NCI-H1930 (cell line): ENCODE measurements at regions not wholly inside any gene's neighbourhood (a gene's known extent, or its start where the extent isn't known, plus 50 kb on each side); places are given as distances from the start of the nearest gene placed in this dataset.
A peak's percentile ranks its signal among the peaks of the same experiment; 100 is the strongest.
"Not testable (repeated sequence)": the region's sequence is repeated elsewhere in the genome, so short reads cannot be mapped to it uniquely, and the experiment has no call there.

Experiments used
- DNase-seq, 2 experiments: peaks; one replicate each; lab custom pipeline; 2025; lab: John Stamatoyannopoulos, UW

DNA sequence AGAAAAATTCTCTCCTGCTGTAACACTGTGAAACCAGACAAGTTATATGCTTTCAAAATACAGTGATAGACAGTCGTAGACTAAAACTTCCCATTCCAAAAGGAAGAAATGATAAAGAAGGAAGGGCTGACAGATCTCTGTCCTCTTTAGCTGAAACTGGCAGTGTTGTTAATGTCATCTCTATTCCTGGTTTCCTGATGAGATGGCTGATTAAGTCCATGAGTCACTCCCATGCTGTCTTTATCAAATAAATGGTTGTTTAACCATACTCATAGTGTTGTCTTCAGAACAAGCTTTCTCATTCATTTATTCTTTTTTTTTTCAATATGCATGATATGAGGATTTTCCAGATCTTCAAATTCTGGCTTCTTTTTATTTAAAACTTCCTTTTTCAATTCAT lies 952.2 kb upstream of the WWC1 start:
- DNase-seq: no peak

DNA sequence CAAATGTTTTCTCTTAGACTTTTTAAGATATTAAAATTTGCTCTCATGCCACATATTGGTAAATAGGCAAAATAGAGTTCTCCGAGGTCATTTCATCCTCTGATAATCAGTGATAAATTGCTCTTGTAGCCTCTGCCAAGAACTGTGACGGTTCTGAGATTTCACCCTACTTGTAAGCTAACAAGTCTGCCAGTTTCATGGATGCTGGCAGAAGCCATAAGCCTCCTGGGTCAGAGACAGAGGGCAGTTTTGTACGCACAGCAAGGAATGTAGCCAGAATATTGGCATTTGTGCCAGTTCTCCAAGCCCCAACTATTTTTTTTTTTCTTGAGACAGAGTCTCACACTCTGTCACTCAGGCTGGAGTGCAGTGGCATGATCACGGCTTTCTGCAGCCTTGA lies 945.0 kb upstream of the WWC1 start:
- no peak for DNase-seq

DNA sequence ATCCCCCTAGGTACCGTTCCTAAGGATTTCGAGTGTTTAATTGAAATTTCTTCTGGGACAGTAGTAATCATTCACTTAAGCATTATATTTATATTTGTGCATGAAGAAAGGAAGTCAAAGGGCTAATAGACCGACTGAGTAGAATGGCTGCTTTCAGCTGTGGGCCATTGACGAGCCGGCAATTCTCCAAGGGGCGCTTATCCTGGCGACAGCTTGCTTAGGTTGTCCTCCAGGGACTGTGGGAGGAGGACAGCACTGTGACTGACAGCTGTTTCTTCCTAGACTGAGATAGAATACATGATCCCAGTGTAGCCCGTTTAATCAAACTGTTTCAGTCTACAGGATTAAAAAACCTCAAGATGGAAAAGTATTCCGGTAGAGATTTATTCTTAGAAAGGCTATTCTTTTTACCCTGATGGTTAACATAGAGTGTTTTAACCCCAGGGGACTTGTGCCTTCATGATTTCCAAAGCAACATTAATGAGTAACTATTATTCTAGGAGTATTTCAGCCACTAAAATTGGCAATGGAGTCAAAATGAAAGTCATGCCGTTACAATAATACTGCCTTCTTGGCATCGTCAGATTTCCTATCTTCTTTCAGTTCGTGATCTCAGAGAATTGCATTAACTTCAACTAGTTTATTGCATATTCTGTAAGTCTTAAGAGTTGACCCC lies 943.1 kb upstream of the WWC1 start:
- peak; percentile 55 to 66 for DNase-seq

DNA sequence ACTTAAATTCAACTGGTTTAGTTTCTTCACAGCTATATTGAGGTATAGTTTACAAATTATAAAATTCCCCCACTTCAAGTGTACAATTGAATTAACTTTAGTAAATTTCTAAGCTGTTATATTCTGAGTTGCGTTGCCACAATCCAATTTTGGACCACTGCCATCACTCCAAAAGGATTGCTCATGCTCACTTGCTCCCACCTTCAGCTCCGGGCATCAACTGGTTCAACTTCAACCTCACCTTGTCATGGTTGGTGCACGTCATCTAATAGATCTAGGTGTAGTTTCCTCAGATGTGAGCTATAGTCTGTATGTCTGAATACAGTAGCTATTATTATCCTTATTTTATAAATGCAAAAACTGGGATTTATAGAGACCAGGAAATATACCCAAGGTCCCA lies 942.5 kb upstream of the WWC1 start:
- no peak for DNase-seq

GRCh38 chr5:167351316-167351715 lies 940.1 kb upstream of the WWC1 start:
- no peak for DNase-seq

GRCh38 chr5:167352801-167353200 lies 938.6 kb upstream of the WWC1 start:
- no peak for DNase-seq

GRCh38 chr5:167355346-167355745 lies 936.1 kb upstream of the WWC1 start:
- peak; percentile 3 to 15 for DNase-seq

GRCh38 chr5:167356374-167356773 lies 935.1 kb upstream of the WWC1 start:
- DNase-seq: no peak

- no peak for DNase-seq
These were observed 932.5 kb upstream of the WWC1 start for GRCh38 chr5:167358868-167359492.

DNA sequence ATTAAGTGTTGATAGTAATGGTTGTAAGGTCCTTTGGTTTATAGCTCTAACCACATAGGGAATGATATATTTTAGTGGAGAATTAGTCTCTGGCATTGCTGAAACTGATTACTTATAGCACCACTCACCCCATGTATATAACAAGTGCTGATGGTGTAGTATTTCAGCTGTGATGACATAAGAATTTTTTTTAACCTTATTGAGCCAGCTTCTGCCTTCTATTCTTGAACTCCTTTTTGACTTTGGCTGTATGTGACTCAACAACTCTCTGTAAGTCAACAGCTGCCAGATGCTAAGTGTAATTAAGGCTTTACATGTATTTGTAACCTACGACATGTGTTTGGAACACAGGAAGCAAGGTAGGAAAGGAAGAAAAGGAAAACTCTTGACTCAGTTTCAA lies 929.6 kb upstream of the WWC1 start:
- no peak for DNase-seq

DNA sequence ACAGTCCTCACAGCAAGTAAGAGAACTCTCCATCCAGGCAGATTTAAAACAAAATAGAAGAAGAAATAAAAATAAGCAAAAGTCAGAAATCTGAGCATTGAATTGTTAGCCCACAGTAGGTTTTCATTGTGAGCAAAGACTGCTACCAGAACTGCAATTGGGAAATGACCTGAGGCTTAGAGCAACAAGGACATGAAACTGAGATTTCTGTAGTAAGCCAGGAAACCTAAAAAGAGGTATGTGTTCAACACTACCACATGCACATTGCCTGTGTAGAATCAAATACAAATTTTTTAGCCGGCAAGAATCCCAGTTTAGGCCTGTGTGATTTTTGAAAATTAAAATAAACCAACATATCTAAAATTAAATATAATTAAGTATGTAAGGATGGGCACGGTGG lies 928.4 kb upstream of the WWC1 start:
- DNase-seq: no peak

DNA sequence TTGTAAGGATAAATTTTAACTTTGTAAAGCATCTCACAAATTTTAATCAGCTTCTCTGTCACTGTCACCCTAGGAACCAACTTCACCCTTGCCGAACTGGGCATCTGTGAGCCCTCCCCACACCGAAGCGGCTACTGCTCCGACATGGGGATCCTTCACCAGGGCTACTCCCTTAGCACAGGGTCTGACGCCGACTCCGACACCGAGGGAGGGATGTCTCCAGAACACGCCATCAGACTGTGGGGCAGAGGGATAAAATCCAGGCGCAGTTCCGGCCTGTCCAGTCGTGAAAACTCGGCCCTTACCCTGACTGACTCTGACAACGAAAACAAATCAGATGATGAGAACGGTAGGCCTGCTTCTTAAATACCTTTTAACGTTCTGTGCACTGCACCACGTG lies 916.3 kb upstream of the WWC1 start:
- DNase-seq: no peak

- DNase-seq: no peak
These were observed 912.3 kb upstream of the WWC1 start for GRCh38 chr5:167378894-167379723.

- DNase-seq: no peak
These were observed 910.0 kb upstream of the WWC1 start for GRCh38 chr5:167381457-167381856.

- DNase-seq: no peak
These were observed 901.9 kb upstream of the WWC1 start for GRCh38 chr5:167389537-167389936.

DNA sequence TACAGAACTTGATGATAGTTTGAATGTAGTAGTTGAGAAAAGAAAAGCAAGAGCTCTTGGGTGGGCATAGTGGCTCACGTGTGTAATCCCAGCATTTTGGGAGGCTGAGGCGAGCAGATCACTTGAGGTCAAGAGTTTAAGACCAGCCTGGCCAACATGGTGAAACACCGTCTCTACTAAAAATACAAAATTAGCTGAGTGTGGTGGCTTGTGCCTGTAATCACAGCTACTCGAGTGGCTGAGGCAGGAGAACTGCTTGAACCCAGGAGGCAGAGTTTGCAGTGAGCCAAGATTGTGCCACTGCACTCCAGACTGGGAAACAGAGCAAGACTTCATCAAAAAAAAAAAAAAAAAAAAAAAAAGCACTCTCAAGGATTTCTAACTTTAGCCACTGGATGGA lies 900.2 kb upstream of the WWC1 start:
- not testable (repeated sequence) for DNase-seq

DNA sequence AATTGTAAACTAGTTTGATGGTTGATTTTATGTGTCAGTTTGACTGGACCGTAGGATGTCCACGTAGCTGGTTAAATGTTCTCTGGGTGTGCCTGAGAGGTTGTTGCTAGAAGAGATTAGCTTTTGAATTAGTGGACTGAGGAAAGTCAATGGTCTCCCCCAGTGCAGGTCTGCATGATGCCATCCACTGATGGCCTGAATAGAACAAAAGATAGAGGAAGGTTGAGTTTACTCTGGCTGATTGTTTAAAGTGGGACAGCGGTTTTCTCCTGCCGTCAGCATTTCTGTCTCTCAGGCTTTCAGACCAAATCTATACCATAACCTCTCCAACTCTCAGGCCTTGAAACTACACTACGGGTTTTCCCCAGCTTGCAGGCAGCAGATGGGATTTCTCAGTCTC lies 899.2 kb upstream of the WWC1 start:
- DNase-seq: no peak

DNA sequence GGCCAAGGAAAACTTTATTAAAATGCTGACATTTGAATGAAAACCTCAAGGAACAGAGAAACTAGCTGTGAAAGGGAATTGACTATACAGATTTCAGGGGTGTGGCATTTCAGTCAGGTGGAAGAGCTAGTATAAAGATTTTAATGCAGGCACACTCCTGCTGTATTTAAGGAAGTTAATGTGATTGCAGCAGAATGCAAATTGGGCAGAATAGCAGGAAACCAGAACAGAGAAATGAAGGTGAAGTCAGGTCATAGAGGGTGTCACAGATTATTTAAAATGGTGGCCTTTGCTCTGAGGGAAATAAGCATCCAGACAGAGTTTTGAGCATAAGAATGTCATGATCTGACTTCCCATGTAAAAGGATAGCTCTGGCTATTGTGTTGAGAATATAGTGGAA lies 898.1 kb upstream of the WWC1 start:
- no peak for DNase-seq

DNA sequence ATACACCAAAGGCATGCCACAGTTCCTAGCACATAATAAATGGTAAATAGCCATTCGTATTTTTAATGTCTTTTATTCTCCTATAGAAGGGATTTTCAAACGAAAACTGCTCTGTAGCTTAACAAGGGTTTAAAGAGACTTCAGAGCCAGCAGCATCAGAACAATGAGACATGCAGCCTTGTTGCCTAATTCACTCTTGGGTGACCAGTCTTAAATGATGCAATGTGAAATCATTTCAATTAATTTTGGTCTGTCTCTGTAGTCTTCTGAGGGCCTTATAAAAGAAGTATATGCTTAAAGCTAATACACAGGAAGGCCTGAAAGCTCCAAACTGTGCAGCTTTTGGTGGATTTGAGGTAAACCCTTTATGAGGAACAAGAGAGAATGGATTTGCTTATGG lies 888.8 kb upstream of the WWC1 start:
- no peak for DNase-seq

GRCh38 chr5:167406513-167406912 lies 884.9 kb upstream of the WWC1 start:
- DNase-seq: no peak

DNA sequence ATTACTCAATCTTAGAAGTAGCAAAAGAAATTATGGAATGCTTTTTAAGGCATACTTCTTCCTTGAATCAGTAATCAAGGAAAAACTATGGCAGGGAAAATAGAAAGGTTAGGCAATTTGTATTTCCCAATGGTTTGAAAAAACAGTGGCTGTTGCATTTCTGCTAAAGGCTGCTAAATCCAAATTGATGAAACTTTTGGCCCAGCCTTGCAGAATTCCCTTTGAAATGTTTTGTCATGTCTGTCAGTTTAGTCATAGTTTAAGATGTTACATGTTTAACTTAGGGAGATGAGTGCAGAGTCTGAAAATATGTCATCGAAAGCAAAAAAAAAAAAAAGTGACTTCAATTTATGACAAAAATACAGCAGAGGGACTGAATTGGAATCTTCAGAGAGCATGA lies 878.9 kb upstream of the WWC1 start:
- no peak for DNase-seq

DNA sequence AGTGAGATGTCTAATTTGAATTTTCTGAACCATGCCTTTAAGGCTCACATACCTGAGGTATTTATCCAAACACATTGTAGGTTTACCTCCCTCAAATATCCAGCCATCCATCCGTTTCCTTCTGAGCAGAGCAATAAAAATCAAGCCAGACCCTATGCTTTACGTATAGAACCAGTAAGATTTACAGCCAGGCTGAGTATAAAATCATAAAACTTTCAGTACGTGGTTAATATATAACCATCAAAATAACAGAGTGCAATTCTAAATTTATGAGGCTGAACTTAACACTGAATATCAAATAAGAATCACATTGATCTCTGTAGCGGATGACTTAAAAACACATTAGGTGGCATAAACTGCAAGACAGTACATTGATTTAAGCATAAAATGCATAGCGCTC lies 877.9 kb upstream of the WWC1 start:
- no peak for DNase-seq

GRCh38 chr5:167414611-167415010 lies 876.8 kb upstream of the WWC1 start:
- DNase-seq: no peak
